Endothelial cell of umbilical vein (primary cell): ENCODE measurements at regions not wholly inside any gene's neighbourhood (a gene's known extent, or its start where the extent isn't known, plus 50 kb on each side); places are given as distances from the start of the nearest gene placed in this dataset.

Experiments used
- EZH2 ChIP-seq: IDR thresholded peaks from 2 replicates; pipeline ENCODE4 v1.6.1; 2012; ENCODE audit warnings: borderline replicate concordance, low read depth, mild to moderate bottlenecking, moderate library complexity, low read length, inconsistent platforms; ENCODE audit not compliant: severe bottlenecking
- JUN ChIP-seq: IDR thresholded peaks from 2 replicates; pipeline ENCODE4 v1.6.1; 2011; ENCODE audit warnings: borderline replicate concordance, low read depth; ENCODE audit not compliant: insufficient read length, insufficient read depth
- MYC ChIP-seq: IDR thresholded peaks from one replicate; pipeline ENCODE4 v1.6.1; 2011; ENCODE audit warnings: mild to moderate bottlenecking, low read depth, low read length
- POLR2A ChIP-seq: IDR thresholded peaks from 2 replicates; pipeline ENCODE4 v1.6.1; 2012; ENCODE audit warnings: low read depth, mild to moderate bottlenecking, control low read depth, low read length
- POLR2AphosphoS5 ChIP-seq: IDR thresholded peaks from 2 replicates; pipeline ENCODE4 v1.6.1; 2012; ENCODE audit warnings: low read depth, mild to moderate bottlenecking, control low read depth, low read length, moderate library complexity; ENCODE audit not compliant: insufficient read depth
- TF ChIP-seq, protein P1 (sequence below), 2 donors: IDR thresholded peaks; 1 replicate in 1 of 2; 2 replicates in 1 of 2; pipeline ENCODE4 v1.5.1; 2011; ENCODE audit warnings: low read length in 2 of 2, mild to moderate bottlenecking in 2 of 2, moderate library complexity in 2 of 2, control low read depth in 1 of 2, inconsistent platforms in 1 of 2, low read depth in 1 of 2; ENCODE audit not compliant: insufficient read depth in 1 of 2; ENCODE audit errors: extremely low read depth in 1 of 2

GRCh38 chr14:78086342-78086741, 83.8 kb upstream of the NRXN3 start:
- no peak for TF ChIP-seq POLR2A
- TF ChIP-seq, protein P1, sequence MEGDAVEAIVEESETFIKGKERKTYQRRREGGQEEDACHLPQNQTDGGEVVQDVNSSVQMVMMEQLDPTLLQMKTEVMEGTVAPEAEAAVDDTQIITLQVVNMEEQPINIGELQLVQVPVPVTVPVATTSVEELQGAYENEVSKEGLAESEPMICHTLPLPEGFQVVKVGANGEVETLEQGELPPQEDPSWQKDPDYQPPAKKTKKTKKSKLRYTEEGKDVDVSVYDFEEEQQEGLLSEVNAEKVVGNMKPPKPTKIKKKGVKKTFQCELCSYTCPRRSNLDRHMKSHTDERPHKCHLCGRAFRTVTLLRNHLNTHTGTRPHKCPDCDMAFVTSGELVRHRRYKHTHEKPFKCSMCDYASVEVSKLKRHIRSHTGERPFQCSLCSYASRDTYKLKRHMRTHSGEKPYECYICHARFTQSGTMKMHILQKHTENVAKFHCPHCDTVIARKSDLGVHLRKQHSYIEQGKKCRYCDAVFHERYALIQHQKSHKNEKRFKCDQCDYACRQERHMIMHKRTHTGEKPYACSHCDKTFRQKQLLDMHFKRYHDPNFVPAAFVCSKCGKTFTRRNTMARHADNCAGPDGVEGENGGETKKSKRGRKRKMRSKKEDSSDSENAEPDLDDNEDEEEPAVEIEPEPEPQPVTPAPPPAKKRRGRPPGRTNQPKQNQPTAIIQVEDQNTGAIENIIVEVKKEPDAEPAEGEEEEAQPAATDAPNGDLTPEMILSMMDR (IDR thresholded peaks at IDR 0.05; ENCODE audit: extremely low read depth in 1 of 2, insufficient read depth in 1 of 2, low read depth in 1 of 2, low read length in 2 of 2): no peak
- no peak for TF ChIP-seq EZH2
- no peak for TF ChIP-seq MYC
- TF ChIP-seq POLR2AphosphoS5: no peak
- TF ChIP-seq JUN: no peak
